LNCaP clone FGC (cell line): ENCODE measurements at regions not wholly inside any gene's neighbourhood (a gene's known extent, or its start where the extent isn't known, plus 50 kb on each side); places are given as distances from the start of the nearest gene placed in this dataset.

Source experiments
- DNase-seq: peaks from one replicate; pipeline ENCODE4 v3.0.0-alpha.2; 2011; ENCODE audit warnings: low read depth
- H3K4me3 ChIP-seq: 2 replicates; pipeline ENCODE4 v1.5.1; 2011; ENCODE audit warnings: mild to moderate bottlenecking, low read depth, low read length, control low read depth
- CTCF ChIP-seq: IDR thresholded peaks from 2 replicates; pipeline ENCODE4 v1.5.1; 2012; ENCODE audit warnings: mild to moderate bottlenecking; ENCODE audit not compliant: control insufficient read depth, insufficient read depth; ENCODE audit errors: extremely low read depth

- DNase-seq = no peak
- H3K4me3 ChIP-seq = no peak overlapping the region
- no peak for TF ChIP-seq CTCF
Measured at GRCh38 chrX:15127010-15127409, 142.9 kb downstream of the ASB9 start.

- no peak for DNase-seq
- TF ChIP-seq CTCF = no peak
- H3K4me3 ChIP-seq = no peak overlapping the region
Measured at GRCh38 chrX:15116900-15117299, 153.0 kb downstream of the ASB9 start.

GRCh38 chrX:15114743-15115566, 154.9 kb downstream of the ASB9 start:
- DNase-seq = no peak
- no peak overlapping the region for H3K4me3 ChIP-seq
- no peak for TF ChIP-seq CTCF

- no peak for DNase-seq
- TF ChIP-seq CTCF = no peak
- no peak overlapping the region for H3K4me3 ChIP-seq
Measured at GRCh38 chrX:15107367-15107988, 162.4 kb downstream of the ASB9 start.

- no peak for DNase-seq
- no peak overlapping the region for H3K4me3 ChIP-seq
- TF ChIP-seq CTCF = no peak
Measured at GRCh38 chrX:15098505-15098904, 171.4 kb downstream of the ASB9 start.

- no peak overlapping the region for H3K4me3 ChIP-seq
- no peak for TF ChIP-seq CTCF
- no peak for DNase-seq
Measured at GRCh38 chrX:15087747-15088146, 182.1 kb downstream of the ASB9 start.
